ENCODE measurements at regions not wholly inside any gene's neighbourhood (a gene's known extent, or its start where the extent isn't known, plus 50 kb on each side); places are given as distances from the start of the nearest gene placed in this dataset.
"Not testable (repeated sequence)": the region's sequence is repeated elsewhere in the genome, so short reads cannot be mapped to it uniquely, and the experiment has no call there.

DNA sequence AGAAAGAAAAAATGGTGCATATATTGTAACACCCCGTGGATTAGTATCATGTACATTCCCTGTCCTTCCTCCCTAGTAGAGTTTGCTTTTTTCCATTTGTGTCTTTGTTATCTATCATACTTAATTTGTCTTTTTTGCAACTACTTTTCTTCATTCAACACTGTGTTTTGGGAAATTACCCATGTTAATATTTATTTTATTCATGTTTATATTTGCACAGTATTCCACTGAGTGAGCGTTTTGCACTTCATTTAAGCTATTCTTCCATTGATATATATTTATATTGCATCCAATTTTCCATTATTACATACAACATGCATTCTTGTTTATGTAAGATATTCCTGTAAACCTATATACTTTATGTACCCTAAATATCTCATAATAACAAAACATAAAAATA is 57.6 kb upstream of the FAM171A1 start:
- DNase-seq: no peak

DNA sequence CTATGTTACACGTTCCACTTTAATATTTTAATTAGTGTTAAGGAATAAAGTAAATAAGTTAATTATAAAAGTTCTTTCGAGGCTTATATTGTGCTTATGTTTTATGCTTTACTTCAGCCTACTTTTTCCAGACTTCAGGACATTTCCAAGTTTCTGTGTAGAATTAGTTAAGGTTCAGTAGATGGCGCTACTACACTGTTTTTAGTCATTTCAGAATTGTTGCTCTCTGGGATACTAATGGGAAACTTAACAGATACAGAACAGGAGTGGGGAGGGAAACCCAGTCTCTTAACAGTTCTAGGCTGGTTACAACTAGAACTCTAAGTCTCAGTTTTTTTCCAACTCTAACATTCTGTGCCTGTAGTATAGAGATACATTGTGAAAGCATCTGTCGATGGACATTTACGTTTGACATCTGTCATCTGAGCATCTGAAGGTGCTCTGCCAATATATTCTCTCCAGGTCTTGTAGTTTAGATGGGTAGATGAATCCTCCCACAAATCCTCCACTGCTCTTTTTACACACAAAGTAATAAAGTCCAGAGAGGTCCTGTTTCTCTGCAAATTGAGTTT is 56.8 kb upstream of the FAM171A1 start:
- Histone ChIP-seq H3K4me3 (no peak overlapping the region), H3K27ac (no peak overlapping the region), H3K9ac (ENCODE audit: low read depth in 2 of 2, low read length in 2 of 2) (no peak overlapping the region), H3K36me3 (no peaks in the 10 kb centered on the region), H3K4me1 (no peaks in the 10 kb centered on the region), H3K9me3 (no peaks in the 10 kb centered on the region), H3K27me3 (no peaks in the 10 kb centered on the region)
- intact Hi-C loops (cut with DNase I): no loop called here
- TF ChIP-seq, protein P1, sequence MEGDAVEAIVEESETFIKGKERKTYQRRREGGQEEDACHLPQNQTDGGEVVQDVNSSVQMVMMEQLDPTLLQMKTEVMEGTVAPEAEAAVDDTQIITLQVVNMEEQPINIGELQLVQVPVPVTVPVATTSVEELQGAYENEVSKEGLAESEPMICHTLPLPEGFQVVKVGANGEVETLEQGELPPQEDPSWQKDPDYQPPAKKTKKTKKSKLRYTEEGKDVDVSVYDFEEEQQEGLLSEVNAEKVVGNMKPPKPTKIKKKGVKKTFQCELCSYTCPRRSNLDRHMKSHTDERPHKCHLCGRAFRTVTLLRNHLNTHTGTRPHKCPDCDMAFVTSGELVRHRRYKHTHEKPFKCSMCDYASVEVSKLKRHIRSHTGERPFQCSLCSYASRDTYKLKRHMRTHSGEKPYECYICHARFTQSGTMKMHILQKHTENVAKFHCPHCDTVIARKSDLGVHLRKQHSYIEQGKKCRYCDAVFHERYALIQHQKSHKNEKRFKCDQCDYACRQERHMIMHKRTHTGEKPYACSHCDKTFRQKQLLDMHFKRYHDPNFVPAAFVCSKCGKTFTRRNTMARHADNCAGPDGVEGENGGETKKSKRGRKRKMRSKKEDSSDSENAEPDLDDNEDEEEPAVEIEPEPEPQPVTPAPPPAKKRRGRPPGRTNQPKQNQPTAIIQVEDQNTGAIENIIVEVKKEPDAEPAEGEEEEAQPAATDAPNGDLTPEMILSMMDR (IDR thresholded peaks at IDR 0.05): peak; percentile 29
- no peak for DNase-seq

More for the DNA sequence above, 57.6 kb upstream of the FAM171A1 start:
- no peak overlapping the region for H3K9ac ChIP-seq (ENCODE audit: low read depth in 2 of 2, low read length in 2 of 2)
- no peak overlapping the region for H3K4me3 ChIP-seq
- H3K27ac ChIP-seq: no peak overlapping the region
- no peaks in the 10 kb centered on the region for H3K4me1 ChIP-seq
- H3K27me3 ChIP-seq: no peaks in the 10 kb centered on the region
- intact Hi-C loops (cut with DNase I): no loop called here
- no peaks in the 10 kb centered on the region for H3K9me3 ChIP-seq
- TF ChIP-seq, protein P1 (IDR thresholded peaks at IDR 0.05): no peak
- H3K36me3 ChIP-seq: no peaks in the 10 kb centered on the region

DNA sequence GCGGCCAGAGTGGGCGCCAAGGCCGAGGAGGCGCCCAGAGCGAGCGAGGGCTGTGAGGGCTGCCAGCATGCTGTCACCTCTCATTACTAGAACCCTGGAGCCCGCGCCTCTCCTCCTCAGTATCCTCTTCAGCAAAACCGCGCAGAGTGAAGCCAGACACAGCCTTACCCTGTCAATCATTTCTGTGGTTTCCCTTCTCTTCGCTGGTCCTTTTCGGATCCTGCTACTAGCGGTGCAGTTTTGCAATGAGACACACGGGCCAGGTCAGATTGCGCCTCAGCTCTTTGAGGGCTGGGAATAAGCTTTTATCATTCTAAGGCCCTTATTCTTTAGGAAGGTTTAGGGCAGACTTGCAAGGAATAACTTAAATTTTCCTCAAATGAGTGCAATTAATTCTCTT is 55.5 kb upstream of the FAM171A1 start:
- DNase-seq: no peak
- H3K4me1 ChIP-seq: no peaks in the 10 kb centered on the region
- H3K9ac ChIP-seq (ENCODE audit: low read depth in 2 of 2, low read length in 2 of 2): no peak overlapping the region
- H3K27me3 ChIP-seq: no peaks in the 10 kb centered on the region
- no peaks in the 10 kb centered on the region for H3K36me3 ChIP-seq
- TF ChIP-seq, protein P1 (IDR thresholded peaks at IDR 0.05): no peak
- no peaks in the 10 kb centered on the region for H3K9me3 ChIP-seq
- intact Hi-C loops (cut with DNase I): no loop called here
- H3K4me3 ChIP-seq: no peak overlapping the region
- H3K27ac ChIP-seq: no peak overlapping the region

DNA sequence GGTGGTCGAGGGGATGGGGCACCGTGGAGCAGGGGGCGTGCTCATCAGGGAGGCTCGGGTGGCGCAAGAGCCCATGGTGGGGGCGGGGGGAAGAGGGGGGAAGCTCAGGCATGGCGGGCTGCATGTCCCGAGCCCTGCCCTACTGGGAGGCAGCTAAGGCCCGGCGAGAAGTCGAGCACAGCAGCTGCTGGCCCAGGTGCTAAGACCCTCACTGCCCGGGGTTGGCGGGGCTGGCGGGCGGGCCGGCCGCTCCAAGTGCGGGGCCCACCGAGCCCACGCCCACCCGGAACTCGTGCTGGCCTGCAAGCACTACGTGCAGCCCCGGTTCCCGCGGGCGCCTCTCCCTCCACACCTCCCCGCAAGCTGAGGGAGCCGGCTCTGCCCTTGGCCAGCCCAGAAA is 55.0 kb upstream of the FAM171A1 start:
- no peaks in the 10 kb centered on the region for H3K4me1 ChIP-seq
- no peak overlapping the region for H3K27ac ChIP-seq
- no peaks in the 10 kb centered on the region for H3K36me3 ChIP-seq
- H3K27me3 ChIP-seq: no peaks in the 10 kb centered on the region
- no peak overlapping the region for H3K9ac ChIP-seq (ENCODE audit: low read depth in 2 of 2, low read length in 2 of 2)
- intact Hi-C loops (cut with DNase I): no loop called here
- no peaks in the 10 kb centered on the region for H3K9me3 ChIP-seq
- TF ChIP-seq, protein P1 (IDR thresholded peaks at IDR 0.05): no peak
- no peak for DNase-seq
- H3K4me3 ChIP-seq: no peak overlapping the region

DNA sequence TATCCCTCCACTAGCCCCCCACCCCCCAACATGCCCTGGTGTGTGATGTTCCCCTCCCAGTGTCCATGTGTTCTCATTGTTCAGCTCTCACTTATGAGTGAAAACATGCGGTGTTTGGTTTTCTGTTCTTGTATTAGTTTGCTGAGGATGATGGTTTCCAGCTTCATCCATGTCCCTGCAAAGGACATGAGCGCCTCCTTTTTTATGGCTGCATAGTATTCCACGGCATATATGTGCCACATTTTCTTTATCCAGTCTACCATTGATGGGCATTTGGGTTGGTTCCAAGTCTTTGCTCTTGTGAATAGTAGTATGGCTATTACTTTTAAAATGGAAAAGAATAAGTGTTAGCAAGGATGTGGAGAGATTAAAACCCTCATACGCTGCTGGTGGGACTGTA is 50.8 kb upstream of the FAM171A1 start:
- H3K36me3 ChIP-seq; H3K9ac ChIP-seq (ENCODE audit: low read depth in 2 of 2, low read length in 2 of 2); H3K4me3 ChIP-seq; DNase-seq; H3K27me3 ChIP-seq; H3K27ac ChIP-seq; intact Hi-C loops (cut with DNase I); H3K4me1 ChIP-seq; H3K9me3 ChIP-seq: not testable (repeated sequence)
